ENCODE measurements at regions not wholly inside any gene's neighbourhood (a gene's known extent, or its start where the extent isn't known, plus 50 kb on each side); places are given as distances from the start of the nearest gene placed in this dataset.

DNA sequence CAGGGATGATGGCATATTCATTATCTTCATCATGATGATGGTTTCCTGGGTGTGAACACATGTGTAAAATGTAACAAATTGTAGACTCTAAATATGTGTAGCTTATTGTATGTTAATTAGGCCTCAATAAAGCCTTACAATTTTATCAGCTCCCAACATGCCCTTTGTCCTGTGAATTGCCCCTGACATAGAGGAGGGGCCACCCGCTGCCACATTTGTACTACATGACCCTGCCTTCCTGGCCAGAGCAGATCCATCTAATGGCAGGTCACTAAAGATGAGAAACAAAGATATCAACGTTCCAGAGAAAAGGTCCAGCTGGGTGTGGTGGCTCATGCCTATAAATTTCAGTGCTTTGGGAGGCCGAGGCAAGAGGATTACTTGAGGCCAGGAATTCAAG, 117.2 kb downstream of the CAAP1 start:
- Histone ChIP-seq H3K27ac (no peak overlapping the region), H3K36me3 (no peaks in the 10 kb centered on the region), H3K27me3 (no peaks in the 10 kb centered on the region), H3K4me3 (no peak overlapping the region), H3K9me3 (no peaks in the 10 kb centered on the region), H3K4me1 (no peaks in the 10 kb centered on the region), H3K9ac (ENCODE audit: low read depth in 2 of 2, low read length in 2 of 2) (no peak overlapping the region)
- TF ChIP-seq, protein P1, sequence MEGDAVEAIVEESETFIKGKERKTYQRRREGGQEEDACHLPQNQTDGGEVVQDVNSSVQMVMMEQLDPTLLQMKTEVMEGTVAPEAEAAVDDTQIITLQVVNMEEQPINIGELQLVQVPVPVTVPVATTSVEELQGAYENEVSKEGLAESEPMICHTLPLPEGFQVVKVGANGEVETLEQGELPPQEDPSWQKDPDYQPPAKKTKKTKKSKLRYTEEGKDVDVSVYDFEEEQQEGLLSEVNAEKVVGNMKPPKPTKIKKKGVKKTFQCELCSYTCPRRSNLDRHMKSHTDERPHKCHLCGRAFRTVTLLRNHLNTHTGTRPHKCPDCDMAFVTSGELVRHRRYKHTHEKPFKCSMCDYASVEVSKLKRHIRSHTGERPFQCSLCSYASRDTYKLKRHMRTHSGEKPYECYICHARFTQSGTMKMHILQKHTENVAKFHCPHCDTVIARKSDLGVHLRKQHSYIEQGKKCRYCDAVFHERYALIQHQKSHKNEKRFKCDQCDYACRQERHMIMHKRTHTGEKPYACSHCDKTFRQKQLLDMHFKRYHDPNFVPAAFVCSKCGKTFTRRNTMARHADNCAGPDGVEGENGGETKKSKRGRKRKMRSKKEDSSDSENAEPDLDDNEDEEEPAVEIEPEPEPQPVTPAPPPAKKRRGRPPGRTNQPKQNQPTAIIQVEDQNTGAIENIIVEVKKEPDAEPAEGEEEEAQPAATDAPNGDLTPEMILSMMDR (IDR thresholded peaks at IDR 0.05), result no peak
- DNase-seq, result peak; percentile 25
- intact Hi-C loops (cut with DNase I), result no loop called here

- Histone ChIP-seq H3K4me1 (no peaks in the 10 kb centered on the region), H3K9me3 (no peaks in the 10 kb centered on the region), H3K27ac (no peak overlapping the region), H3K4me3 (no peak overlapping the region), H3K27me3 (no peaks in the 10 kb centered on the region), H3K9ac (ENCODE audit: low read depth in 2 of 2, low read length in 2 of 2) (no peak overlapping the region), H3K36me3 (no peaks in the 10 kb centered on the region)
- DNase-seq, result no peak
- TF ChIP-seq, protein P1 (IDR thresholded peaks at IDR 0.05), result no peak
- intact Hi-C loops (cut with DNase I), result no loop called here
These were observed 119.5 kb downstream of the CAAP1 start for GRCh38 chr9:26773056-26773455.

DNA sequence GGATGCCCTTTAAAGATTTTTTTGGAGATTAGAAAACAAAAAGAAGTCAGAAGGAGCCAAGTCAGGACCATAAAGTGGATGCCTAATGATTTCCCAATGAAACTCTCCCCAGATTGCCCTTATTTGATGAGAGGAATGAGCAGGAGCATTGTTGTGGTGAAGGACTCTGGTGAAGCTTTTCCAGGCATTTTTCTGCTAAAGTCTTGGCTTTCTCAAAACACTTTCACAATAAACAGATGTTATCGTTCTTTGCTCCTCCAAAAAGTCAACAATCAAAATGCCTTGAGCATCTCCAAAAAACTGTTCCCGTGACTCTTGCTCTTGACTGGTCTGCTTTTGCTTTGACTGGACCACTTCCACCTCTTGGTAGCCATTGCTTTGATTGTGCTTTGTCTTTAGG, 121.8 kb downstream of the CAAP1 start:
- Histone ChIP-seq H3K4me3 (no peak overlapping the region), H3K36me3 (no peaks in the 10 kb centered on the region), H3K9ac (ENCODE audit: low read depth in 2 of 2, low read length in 2 of 2) (no peak overlapping the region), H3K4me1 (no peaks in the 10 kb centered on the region), H3K9me3 (no peaks in the 10 kb centered on the region), H3K27me3 (no peaks in the 10 kb centered on the region), H3K27ac (no peak overlapping the region)
- DNase-seq, result no peak
- TF ChIP-seq, protein P1 (IDR thresholded peaks at IDR 0.05), result no peak
- intact Hi-C loops (cut with DNase I), result no loop called here

GRCh38 chr9:26768145-26768544, 124.5 kb downstream of the CAAP1 start:
- TF ChIP-seq, protein P1 (IDR thresholded peaks at IDR 0.05), result no peak
- H3K9ac ChIP-seq (ENCODE audit: low read depth in 2 of 2, low read length in 2 of 2), result no peak overlapping the region
- no peak for DNase-seq
- intact Hi-C loops (cut with DNase I), result no loop called here
- no peaks in the 10 kb centered on the region for H3K9me3 ChIP-seq
- no peak overlapping the region for H3K4me3 ChIP-seq
- no peak overlapping the region for H3K27ac ChIP-seq
- H3K27me3 ChIP-seq, result no peaks in the 10 kb centered on the region
- no peaks in the 10 kb centered on the region for H3K4me1 ChIP-seq
- H3K36me3 ChIP-seq, result no peaks in the 10 kb centered on the region

DNA sequence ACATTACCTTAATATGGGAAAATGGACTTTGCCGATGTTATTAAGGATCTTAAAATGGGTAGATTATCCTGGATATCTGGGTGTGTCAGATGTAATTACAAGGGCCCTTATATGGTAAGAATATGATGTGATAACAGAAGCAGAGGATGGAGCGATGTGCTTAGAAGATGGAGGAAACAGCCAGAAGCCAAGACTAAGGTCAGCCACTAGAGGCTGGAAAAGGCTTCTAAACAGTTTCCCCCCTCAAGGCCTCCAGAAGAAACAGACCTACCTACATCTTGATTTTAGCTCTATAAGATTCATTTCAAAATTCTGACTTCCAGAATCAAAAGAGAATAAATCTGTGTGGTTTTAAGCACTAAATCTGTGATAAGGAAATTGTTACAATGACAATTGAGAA, 131.9 kb downstream of the CAAP1 start:
- H3K4me1 ChIP-seq, result no peaks in the 10 kb centered on the region
- H3K9me3 ChIP-seq, result no peaks in the 10 kb centered on the region
- intact Hi-C loops (cut with DNase I), result no loop called here
- H3K9ac ChIP-seq (ENCODE audit: low read depth in 2 of 2, low read length in 2 of 2), result no peak overlapping the region
- TF ChIP-seq, protein P1 (IDR thresholded peaks at IDR 0.05), result no peak
- H3K27me3 ChIP-seq, result no peaks in the 10 kb centered on the region
- no peak overlapping the region for H3K27ac ChIP-seq
- H3K36me3 ChIP-seq, result no peaks in the 10 kb centered on the region
- no peak overlapping the region for H3K4me3 ChIP-seq
- DNase-seq, result no peak

DNA sequence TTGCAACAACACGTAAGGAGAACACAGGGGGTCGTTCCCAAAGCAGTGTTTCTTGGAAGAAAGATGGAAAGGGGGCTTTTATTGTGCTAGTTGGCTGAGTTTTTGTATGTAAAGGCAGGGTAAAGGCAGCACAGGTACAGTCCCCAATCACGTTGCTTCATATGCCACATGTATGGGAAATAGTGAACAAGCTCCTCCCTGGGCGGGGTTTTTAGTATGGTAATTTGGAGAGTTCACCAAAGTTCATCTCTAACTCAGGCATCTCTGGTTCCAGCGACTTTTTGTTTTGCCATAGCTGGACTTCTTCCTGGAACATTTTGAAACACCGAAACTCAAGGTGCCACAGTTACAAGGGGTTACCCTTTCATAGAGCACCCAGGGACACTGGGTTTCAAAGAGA, 133.9 kb downstream of the CAAP1 start:
- no peaks in the 10 kb centered on the region for H3K27me3 ChIP-seq
- no peaks in the 10 kb centered on the region for H3K36me3 ChIP-seq
- DNase-seq, result no peak
- no peak overlapping the region for H3K9ac ChIP-seq (ENCODE audit: low read depth in 2 of 2, low read length in 2 of 2)
- no peaks in the 10 kb centered on the region for H3K4me1 ChIP-seq
- H3K27ac ChIP-seq, result no peak overlapping the region
- intact Hi-C loops (cut with DNase I), result no loop called here
- H3K9me3 ChIP-seq, result no peaks in the 10 kb centered on the region
- no peak overlapping the region for H3K4me3 ChIP-seq
- TF ChIP-seq, protein P1 (IDR thresholded peaks at IDR 0.05), result no peak
